ENCODE measurements at regions not wholly inside any gene's neighbourhood (a gene's known extent, or its start where the extent isn't known, plus 50 kb on each side); places are given as distances from the start of the nearest gene placed in this dataset.

DNA sequence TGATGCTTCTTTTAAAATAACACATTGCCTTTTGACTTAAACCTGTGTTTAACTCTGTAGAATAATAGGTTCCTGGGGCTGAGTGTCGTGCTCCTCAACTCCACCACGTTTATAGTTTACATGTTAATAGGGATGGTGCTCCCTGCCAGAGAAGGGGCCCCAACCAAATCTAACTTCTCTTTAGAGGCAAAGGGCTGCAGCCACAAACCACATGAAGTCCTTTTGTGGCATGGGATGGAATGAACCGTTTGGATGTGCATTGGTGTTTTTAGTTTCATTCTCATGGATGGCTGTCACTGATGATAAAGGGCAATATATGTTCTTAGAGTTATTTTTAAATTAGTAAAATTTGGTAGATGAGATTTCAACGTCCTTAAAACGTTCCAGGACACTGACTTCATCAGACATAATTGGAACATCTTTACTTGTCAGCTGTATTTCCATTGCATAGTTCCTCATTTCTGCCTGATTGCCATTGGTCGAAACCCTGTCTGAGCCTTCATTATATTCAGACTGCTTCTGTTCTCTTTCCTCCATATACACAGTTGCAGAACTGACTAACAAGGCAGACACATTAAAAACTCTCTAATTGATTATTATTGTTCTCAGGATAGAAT, 60.4 kb upstream of the HPF1 start:
- TF ChIP-seq ZBTB7A (tag by site-specific recombination; IDR thresholded peaks at IDR 0.05; ENCODE audit: low read depth) (no peak), ZSCAN23 (tag by site-specific recombination; IDR thresholded peaks at IDR 0.05) (no peak), MYNN (tag by site-specific recombination; IDR thresholded peaks at IDR 0.05; ENCODE audit: borderline replicate concordance) (no peak), ZFP3 (tag by site-specific recombination; IDR thresholded peaks at IDR 0.05; ENCODE audit: low read depth) (no peak), ZNF114 (tag by site-specific recombination; IDR thresholded peaks at IDR 0.05) (no peak), ZNF623 (tag by site-specific recombination; IDR thresholded peaks at IDR 0.05) (no peak), ZNF112 (tag by site-specific recombination; IDR thresholded peaks at IDR 0.05) (no peak), ZNF23 (tag by site-specific recombination; IDR thresholded peaks at IDR 0.05; ENCODE audit: borderline replicate concordance) (no peak), ZNF138 (tag by site-specific recombination; IDR thresholded peaks at IDR 0.05; ENCODE audit: borderline replicate concordance) (no peak), ZNF791 (tag by site-specific recombination; IDR thresholded peaks at IDR 0.05) (no peak), ZNF560 (tag by site-specific recombination; IDR thresholded peaks at IDR 0.05; ENCODE audit: borderline replicate concordance) (no peak)
- TF ChIP-seq, protein P1, sequence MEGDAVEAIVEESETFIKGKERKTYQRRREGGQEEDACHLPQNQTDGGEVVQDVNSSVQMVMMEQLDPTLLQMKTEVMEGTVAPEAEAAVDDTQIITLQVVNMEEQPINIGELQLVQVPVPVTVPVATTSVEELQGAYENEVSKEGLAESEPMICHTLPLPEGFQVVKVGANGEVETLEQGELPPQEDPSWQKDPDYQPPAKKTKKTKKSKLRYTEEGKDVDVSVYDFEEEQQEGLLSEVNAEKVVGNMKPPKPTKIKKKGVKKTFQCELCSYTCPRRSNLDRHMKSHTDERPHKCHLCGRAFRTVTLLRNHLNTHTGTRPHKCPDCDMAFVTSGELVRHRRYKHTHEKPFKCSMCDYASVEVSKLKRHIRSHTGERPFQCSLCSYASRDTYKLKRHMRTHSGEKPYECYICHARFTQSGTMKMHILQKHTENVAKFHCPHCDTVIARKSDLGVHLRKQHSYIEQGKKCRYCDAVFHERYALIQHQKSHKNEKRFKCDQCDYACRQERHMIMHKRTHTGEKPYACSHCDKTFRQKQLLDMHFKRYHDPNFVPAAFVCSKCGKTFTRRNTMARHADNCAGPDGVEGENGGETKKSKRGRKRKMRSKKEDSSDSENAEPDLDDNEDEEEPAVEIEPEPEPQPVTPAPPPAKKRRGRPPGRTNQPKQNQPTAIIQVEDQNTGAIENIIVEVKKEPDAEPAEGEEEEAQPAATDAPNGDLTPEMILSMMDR (tag by site-specific recombination; IDR thresholded peaks at IDR 0.05): no peak
- TF ChIP-seq, protein P2, sequence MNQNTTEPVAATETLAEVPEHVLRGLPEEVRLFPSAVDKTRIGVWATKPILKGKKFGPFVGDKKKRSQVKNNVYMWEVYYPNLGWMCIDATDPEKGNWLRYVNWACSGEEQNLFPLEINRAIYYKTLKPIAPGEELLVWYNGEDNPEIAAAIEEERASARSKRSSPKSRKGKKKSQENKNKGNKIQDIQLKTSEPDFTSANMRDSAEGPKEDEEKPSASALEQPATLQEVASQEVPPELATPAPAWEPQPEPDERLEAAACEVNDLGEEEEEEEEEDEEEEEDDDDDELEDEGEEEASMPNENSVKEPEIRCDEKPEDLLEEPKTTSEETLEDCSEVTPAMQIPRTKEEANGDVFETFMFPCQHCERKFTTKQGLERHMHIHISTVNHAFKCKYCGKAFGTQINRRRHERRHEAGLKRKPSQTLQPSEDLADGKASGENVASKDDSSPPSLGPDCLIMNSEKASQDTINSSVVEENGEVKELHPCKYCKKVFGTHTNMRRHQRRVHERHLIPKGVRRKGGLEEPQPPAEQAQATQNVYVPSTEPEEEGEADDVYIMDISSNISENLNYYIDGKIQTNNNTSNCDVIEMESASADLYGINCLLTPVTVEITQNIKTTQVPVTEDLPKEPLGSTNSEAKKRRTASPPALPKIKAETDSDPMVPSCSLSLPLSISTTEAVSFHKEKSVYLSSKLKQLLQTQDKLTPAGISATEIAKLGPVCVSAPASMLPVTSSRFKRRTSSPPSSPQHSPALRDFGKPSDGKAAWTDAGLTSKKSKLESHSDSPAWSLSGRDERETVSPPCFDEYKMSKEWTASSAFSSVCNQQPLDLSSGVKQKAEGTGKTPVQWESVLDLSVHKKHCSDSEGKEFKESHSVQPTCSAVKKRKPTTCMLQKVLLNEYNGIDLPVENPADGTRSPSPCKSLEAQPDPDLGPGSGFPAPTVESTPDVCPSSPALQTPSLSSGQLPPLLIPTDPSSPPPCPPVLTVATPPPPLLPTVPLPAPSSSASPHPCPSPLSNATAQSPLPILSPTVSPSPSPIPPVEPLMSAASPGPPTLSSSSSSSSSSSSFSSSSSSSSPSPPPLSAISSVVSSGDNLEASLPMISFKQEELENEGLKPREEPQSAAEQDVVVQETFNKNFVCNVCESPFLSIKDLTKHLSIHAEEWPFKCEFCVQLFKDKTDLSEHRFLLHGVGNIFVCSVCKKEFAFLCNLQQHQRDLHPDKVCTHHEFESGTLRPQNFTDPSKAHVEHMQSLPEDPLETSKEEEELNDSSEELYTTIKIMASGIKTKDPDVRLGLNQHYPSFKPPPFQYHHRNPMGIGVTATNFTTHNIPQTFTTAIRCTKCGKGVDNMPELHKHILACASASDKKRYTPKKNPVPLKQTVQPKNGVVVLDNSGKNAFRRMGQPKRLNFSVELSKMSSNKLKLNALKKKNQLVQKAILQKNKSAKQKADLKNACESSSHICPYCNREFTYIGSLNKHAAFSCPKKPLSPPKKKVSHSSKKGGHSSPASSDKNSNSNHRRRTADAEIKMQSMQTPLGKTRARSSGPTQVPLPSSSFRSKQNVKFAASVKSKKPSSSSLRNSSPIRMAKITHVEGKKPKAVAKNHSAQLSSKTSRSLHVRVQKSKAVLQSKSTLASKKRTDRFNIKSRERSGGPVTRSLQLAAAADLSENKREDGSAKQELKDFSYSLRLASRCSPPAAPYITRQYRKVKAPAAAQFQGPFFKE (tag by site-specific recombination; IDR thresholded peaks at IDR 0.05; ENCODE audit: borderline replicate concordance): no peak
- TF ChIP-seq, protein P3, sequence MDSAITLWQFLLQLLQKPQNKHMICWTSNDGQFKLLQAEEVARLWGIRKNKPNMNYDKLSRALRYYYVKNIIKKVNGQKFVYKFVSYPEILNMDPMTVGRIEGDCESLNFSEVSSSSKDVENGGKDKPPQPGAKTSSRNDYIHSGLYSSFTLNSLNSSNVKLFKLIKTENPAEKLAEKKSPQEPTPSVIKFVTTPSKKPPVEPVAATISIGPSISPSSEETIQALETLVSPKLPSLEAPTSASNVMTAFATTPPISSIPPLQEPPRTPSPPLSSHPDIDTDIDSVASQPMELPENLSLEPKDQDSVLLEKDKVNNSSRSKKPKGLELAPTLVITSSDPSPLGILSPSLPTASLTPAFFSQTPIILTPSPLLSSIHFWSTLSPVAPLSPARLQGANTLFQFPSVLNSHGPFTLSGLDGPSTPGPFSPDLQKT (IDR thresholded peaks at IDR 0.05; ENCODE audit: borderline replicate concordance, low read depth, low read length): no peak
